Stimulated activated CD4-positive, alpha-beta T cell treated with anti-CD3 and anti-CD28 coated beads, TNF-alpha, amount 100 ng/mL, for 48 hours (primary cell): ENCODE measurements at regions not wholly inside any gene's neighbourhood (a gene's known extent, or its start where the extent isn't known, plus 50 kb on each side); places are given as distances from the start of the nearest gene placed in this dataset.
"Not testable (repeated sequence)": the region's sequence is repeated elsewhere in the genome, so short reads cannot be mapped to it uniquely, and the experiment has no call there.

Experiments used
- DNase-seq, 3 donors: peaks; one replicate each; pipeline ENCODE4 v3.0.0-alpha.2; 2020; ENCODE audit warnings: low read depth in 3 of 3

DNA sequence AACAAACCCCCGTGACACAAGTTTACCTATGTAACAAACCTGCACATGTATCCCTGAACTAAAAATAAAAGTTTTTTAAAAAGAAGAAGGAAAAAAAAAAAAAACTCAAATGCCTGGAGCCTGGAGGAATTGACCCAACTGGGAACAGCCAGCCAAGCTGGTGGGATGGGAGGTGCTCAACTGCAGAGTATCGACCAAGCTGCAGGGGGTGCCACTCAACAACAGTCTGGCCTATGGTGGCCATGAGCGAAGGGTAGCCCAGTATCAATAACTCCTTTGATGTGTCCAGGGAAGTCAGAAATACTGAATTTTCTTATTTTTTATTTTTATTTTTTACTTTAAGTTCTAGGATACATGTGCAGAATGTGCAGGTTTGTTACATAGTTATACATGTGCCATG, 310.3 kb upstream of the DLGAP1 start:
- DNase-seq = no peak

DNA sequence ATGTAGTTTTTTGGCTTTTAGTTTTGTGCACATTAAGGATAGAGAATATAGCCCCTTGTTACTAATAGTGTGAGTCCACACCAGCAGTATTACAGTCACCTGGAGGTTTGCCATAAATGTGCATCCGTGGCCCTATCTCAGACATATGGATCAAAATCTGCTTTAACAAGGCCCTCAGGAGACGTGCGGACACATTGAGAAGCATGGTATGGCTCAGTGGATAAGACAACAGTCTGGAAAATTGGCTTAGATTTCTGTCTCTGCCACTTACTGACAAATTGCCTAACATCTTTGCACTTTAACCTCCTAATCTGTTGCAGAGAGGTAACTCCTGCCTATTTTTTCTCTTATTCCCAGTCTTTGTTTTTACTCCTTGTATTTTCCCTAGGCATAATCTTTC, 307.2 kb upstream of the DLGAP1 start:
- DNase-seq = no peak

DNA sequence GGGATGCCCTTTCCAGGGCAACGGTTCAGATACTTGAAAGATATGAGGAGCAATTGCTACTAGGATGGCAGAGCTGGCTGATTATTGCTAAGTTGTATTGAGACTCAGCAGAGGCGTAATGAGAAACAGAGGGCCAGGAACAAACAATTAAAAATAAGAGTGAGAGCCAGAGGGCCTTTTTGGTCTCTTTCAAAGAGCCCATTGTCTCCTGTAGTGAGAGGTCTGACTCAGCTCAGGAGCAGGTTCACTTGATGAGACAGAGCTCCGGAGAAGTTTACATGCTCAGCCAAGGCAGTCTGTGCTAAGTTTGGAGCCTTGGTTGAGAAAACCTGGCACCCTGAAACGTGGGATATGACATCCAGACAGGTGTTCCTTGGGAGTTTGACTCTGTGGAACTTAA, 303.9 kb upstream of the DLGAP1 start:
- DNase-seq = no peak

DNA sequence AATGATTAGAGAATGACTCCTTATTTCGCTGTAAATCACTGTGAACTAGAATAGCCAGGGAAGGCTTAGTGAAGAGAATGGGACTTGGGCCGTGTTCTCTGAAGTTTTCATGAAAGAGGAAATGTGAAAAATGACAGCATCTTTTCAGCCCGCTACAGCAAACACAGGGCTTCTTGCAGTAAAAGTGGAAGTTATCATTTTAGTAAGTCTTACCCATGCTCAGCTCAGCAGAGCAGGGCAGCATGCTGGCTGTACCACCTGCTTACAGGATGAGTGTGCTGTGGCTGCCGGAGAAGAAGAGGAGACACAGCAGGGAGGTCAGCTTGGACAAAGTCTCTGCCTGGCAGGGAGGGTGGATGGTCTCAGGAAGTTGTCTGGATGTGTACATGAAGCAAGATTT, 300.7 kb upstream of the DLGAP1 start:
- DNase-seq = no peak

DNA sequence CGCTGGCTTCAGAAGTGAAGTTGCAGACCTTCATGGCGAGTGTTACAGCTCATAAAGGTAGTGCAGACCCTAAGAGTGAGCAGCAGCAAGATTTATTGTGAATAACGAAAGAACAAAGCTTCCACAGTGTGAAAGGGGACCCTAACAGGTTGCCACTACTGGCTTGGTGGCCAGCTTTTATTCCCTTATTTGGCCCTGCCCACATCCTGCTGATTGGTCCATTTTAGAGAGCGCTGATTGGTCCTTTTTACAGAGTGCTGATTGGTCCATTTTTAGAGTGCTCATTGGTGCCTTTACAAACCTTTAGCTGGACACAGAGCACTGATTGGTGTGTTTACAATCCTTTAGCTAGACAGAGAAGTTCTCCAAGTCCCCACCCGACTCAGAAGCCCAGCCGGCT, 298.0 kb upstream of the DLGAP1 start:
- DNase-seq = not testable (repeated sequence)

DNA sequence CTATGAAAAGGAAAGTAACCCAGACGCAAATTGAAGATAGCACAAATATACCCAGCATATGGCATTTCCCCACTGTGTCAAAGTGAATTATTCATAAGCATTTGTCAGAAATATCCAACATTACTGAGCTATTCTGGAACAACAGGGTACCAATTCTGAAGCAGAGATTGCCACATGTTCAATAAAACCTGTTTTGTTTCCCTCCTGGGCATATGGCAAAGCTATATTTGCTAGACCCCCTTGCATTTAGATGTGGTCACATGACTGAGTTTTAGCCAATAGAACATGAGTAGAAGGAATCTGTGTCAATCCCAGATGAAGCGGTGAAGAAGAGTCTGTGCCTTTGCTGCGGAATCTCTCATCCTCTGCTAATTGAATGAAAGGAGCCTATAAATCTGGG, 296.4 kb upstream of the DLGAP1 start:
- DNase-seq = no peak

DNA sequence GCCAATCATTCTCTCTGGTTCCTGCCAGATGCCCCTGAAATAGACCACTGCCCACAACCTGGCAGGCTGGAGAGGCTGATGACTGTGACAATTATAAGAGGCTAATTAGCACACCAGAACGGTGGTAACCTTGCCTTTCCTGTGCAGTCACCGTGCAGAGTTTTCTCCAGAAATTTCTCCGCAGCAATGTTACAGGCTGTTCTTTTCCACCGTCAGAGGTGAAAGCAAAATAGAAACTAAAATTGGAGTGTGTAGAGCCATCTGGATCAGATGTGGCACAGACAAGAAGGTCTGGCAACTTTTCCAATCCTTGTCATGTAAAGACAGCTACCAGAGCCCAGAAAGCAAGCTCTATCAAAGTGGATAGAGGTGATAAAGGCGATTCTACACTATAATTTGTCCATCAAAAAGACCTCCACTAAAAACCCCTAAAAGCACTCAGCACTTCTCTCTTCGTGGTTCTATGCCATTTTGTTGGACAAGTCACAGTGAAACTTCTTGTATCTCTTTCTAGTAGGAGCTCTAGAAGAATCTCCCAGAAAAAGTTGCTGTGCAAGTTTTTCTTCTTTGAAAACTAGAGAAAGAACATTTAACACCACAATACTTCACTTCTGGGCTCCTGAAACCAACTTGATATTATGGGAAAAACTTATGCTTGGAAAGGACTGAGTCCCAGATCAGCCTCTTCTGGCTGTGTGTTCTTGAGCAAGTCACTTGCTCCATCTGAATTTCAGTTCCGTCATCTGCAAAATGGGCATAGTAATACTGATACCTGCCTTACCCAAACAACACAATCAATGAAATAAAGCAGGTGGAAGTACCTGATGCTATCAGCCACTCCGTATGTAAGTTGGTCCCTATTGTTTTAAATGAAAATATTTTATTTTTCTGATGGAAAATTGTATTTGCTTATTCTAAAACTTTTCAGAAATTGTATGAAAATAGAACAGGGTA, 295.6 kb upstream of the DLGAP1 start:
- no peak for DNase-seq

DNA sequence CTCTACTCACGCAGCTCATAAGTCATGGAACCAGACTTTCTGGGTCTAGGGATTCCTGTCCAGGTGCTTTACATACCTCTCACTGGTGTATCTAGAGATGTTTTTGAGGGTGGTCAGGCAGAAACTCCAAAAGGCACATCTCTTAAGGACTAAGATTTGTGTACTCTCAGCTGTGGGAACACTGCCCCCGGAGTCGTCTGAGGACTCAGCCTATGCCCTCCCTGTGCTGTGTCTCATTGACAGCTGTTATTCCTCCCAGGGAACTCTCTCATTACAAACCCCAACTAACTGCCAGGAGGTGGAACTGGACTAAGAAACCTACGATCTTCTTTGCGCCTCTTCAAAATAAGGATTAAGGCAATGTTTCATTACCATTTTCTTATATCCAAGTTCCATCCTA, 293.9 kb upstream of the DLGAP1 start:
- no peak for DNase-seq

DNA sequence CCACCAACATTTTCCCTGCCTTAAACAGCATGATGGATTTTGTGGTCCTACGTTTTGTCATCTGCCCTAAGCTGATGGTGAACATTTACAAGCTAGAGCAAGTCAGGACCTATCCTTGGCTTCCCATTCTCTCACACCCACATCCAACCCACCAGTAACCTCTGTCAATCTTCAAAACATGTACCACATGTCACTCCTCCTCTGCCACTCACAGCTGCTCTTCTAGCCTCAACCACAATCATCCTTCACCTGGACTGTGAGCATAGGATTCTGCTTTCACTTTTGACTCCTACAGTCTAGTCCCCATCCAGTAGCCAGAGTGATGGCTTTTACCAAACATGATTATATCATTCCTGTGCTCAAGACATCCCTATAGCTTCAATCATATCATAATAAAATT, 279.8 kb upstream of the DLGAP1 start:
- no peak for DNase-seq

DNA sequence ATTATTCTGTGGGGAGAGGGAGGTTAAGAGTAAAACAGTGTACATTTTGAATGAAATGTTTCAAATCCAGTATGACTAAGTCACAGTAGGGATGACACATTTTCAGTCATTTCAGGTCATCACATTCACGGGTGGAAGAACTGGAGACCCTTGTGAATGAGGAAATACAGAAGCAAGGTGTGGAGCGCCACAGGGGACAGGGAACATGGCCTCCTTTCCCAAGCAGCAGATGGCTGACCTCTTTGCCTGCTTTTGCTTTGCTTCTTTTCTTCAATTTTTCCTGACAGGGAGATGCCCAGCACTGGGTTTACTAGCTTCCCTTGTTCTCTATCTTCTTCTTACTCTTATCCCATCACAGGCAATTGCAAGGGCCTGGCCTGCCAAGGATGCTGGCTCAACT, 278.9 kb upstream of the DLGAP1 start:
- DNase-seq = no peak

DNA sequence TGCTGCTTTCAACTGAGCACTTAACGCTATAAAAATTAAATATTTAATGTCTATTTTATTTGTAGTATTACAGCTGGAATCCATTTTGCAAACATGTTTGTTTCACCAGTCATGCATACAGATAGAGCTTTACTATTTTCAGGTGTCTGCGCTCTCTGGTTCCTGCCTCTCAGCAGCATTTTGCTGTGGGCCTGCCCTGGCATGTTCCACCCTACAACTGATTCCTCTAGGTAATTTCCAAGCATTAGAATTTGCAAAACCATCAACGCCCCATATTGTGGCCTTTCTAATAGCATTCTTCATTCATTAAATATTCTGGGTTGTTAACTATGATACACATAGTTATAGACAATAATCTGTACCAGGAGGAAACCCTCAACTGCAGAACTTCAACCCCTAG, 266.4 kb upstream of the DLGAP1 start:
- no peak for DNase-seq

DNA sequence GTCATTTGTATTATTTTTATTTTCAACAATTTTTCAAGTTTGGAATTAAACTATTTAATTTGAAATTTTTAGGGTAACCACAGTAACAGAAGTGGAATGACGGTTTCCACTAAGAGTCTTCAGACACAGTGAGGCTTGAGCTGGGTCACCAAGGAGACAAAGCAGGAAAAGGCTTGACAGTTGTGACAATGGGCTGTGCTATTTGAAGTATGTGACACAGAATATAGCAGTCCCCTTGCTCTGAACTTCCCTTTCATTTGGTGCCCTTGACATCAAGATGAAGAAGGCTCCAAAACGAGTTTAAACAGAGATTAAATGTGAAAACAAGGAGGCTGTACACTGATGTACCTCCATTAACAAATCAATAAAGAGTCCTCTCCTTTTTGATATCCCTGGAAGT, 265.4 kb upstream of the DLGAP1 start:
- no peak for DNase-seq

DNA sequence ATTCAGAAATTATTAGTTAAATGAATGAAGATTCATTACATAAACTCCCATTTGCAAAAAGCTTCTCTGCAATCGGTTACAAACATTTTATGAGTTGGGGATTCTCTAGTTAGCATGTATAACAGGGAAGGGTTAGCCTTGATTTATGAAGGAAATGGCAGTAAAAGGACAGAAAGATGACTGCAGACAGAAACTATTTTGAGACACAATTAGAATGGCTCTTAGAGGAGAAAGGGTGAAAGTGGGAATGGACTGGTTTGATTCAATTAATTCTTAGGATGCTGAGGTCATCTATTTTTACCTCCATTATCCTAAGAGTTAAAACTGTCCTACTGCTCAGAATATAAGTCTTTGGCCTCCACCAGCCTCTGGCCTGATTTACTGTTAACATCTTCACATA, 250.8 kb upstream of the DLGAP1 start:
- DNase-seq = no peak

DNA sequence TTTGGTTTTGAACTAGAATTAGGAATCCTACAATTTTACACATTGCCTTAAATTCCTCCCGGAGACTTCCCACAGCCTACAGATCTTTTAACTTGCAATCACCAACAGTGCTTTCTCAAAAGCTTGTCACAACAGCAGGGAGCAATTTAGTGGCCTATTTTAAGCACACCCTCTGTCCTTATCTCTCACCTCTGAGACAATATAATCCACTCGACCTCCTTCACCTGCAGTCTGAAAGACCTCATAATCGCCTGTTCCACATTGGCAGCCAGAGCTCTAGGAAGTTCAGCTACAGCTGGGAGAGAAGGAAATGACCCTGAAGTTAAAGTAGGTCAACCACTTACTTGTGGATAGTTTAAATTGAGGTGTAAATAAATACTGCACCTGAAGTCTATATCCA, 249.7 kb upstream of the DLGAP1 start:
- no peak for DNase-seq

DNA sequence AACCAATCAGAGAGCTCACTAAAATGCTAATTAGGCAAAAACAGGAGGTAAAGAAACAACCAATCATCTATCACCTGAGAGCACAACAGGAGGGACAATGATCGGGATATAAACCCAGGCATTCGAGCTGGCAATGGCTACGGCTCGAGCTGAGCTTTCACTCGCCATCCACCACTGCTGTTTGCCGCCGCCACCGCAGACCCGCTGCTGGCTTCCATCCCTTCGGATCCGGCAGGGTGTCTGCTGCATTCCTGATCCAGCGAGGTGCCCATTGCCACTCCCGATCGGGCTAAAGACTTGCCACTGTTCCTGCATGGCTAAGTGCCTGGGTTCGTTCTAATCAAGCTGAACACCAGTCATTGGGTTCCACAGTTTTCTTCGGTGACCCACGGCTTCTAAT, 236.7 kb upstream of the DLGAP1 start:
- no peak for DNase-seq

DNA sequence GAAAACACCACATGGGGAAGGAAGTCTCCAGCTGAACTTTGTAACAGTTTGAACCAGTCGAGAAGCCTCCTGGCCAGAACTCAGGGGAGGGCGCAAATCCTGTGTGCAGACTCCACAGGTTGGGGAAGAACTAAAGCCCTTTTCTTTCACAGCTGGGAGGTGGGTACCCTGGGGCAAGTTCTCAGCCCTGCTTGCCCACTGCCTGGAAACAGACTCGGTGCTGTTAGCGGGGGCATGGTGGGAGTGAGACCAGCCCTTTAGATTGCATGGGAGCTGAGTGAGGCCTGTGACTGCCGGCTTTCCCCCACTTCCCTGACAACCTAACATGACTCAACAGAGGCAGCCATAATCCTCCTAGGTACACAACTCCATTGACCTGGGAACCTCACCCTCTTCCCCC, 223.6 kb upstream of the DLGAP1 start:
- not testable (repeated sequence) for DNase-seq

DNA sequence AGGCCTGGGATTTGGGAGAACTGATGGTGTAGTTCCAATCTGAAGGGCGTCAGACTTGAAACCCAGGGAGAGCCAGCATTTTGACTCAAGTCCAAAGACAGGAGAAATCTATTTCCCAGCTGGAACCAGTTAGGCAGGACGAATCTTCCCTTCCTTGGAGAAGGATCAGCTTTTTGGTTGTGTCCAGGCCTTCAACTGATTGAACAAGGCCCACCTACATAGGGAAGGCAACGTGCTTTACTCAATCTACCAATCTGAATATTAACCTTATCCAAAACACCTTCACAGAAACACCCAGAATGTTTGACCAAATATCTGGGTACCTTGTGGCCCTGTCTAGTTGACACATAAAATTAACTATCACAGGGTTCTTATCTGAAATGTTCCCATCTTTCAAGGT, 221.9 kb upstream of the DLGAP1 start:
- DNase-seq = no peak

DNA sequence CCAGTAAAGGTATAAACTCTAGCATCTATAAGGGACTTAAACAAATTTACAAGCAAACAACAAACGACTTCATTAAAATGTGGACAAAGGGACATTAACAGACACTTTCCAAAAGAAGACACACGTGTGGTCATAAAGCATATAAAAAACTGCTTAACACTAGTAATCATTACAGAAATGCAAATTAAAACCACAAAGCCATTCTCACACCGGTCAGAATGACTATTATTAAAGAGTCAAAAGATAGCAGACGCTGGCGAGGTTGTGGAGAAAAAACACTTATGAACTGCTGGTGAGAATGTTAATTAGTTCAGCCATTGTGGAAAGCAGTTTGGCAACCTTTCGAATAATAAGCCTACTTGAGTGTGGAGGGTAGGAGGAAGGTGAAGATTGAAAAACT, 217.1 kb upstream of the DLGAP1 start:
- DNase-seq = no peak

DNA sequence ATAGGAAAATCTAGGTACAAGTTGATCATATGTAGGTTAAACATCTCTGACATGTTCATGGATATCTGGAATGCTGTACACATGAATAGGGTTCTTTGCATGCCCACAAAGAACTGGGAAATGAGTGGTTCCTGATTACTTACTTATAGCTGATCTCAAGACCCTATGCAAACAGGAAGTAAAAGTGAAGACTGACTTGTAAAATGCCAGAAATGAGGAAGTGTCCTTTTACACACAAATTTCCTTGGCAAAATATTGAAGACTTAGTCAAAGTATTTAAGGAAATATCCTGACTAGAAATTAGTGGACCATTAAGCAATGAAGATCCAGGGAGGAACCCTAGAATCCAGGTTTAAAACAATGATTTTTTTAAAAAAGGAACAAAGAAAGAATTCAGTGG, 203.7 kb upstream of the DLGAP1 start:
- no peak for DNase-seq

DNA sequence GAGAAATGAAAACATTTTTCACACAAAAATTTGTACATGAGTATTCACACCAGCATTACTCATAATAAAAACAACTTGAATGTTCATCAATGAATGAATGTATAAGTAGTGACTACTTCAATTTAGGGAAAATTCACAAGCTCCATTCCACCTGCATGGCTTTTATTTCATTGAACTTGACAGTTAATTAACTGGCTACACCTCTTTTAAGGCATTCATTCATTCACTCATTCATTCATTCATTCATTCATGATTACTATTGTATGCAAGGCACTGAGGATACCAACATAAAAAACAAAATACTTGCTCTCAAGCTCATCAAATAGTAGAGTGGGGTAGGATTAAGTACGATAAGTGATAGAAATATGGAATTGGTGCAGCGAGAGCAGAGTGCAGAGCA, 198.3 kb upstream of the DLGAP1 start:
- no peak for DNase-seq

DNA sequence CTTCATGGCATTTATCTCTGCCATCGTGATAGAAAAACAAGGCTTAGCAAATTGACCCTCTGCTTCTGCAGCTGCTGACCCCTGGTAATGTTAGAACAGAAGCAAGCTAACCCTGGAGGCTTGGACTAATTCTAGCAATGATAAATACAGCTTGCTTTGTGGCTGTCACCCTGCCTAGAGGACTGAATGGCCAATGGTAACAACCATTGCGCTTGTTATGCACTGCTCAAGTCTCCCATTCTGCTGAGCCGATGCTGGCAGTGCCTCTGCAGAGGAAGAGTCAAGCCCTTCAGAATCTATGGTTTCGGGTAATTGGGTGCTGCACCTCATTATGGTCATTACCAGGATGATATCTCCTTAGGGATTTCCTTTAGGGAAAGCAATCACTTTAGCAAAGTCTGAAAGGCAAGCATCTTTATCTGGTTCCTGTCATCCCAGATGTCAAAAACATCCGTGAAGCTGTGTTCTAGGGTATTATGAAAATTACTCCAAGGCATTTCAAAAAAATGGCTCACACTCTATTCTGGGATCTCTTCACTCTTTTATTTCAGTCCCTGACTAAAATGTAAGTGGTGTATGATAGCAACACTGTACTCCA, 186.8 kb upstream of the DLGAP1 start:
- no peak for DNase-seq

DNA sequence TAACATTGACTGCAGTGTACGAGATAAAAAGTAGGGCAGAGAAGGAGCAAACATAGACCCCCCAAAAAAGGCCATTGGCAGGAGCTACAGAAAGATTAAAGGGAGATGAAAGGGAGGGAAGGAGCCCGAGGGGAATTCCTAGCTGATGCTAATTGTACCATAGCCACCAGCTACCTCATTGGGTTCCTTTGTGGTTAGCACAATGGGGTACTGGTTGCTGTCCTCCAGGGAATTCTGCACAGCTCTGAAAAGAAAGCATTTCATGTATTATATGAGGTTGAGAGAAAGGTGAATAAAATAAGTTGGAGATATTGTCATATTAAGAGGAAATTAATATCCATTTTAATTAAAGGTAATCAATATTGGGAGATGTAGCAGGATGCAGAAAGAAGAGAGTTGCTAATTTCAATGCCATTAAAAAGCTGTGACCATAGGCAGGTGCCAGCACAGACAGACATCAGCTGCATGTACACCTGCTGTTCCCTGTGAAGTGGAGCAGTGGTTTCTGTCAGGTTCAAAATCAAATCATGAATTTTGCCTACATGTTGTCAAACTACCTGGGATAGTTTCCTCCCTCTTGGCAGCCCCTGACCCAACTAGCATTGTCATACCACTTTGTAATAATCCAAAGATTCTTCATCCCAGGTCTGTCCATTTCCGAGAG, 185.4 kb upstream of the DLGAP1 start:
- no peak for DNase-seq
